ENCODE measurements at regions not wholly inside any gene's neighbourhood (a gene's known extent, or its start where the extent isn't known, plus 50 kb on each side); places are given as distances from the start of the nearest gene placed in this dataset.
"Not testable (repeated sequence)": the region's sequence is repeated elsewhere in the genome, so short reads cannot be mapped to it uniquely, and the experiment has no call there.

- DNase-seq = no peak
These were observed 737.7 kb downstream of the NLGN4X start for GRCh38 chrX:5490786-5491563.

DNA sequence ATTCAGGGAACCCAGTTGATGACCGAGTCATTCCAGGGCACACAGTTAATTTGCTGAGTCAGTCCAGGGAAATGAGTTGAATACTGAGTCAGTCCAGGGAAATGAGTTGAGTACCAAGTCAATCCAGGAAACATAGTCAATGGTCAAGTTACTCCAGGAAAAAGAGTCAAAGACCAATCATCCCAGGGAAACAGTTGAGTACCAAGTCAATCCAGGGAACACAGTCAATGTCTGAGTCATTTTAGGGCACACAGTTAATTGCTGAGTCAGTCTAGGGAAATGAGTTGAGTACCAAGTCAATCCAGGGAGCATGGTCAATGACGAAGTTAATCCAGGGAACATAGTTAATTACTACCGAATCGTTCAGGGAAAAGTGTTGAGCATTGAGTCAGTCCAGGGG lies 754.4 kb downstream of the NLGN4X start:
- DNase-seq = no peak

GRCh38 chrX:5458300-5458842 lies 770.3 kb downstream of the NLGN4X start:
- no peak for DNase-seq

- DNase-seq = no peak
These were observed 779.3 kb downstream of the NLGN4X start for GRCh38 chrX:5449323-5449722.

DNA sequence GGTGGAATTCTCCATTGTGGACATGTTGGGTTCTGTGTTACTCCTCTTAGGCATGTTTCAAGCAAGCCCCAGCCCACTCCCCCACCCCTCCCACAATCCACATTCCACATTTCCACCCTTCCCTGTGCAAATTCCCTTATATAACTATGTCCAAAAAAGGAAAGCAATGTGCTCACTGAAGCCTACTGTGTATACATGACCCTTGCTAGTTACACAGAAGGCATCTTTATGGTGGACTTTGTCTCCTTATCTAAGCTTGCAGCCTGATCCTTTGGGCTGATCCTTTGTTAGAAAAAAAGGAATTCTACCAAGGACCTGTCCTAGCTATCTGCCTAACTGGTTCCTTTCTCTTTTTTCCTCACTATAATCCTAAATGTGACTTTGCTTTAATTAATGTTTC lies 796.8 kb downstream of the NLGN4X start:
- no peak for DNase-seq

DNA sequence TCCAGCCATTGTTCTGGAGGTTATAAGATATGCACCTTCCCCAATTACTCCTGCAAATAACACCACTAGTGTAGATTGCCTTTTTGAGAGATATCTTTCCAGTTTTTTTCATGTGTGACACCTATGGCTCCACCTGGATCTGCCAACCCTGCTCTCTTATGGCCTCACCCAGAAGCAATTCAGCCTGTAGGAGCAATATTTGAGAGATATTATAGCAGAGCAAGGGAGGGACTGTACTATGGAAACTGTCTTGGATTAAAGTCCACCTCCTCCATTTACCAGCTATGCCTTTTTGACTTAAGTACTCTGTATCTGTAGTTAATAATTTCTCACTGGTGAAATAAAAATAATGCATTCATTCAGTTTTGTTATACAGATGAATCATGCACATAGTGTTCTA lies 803.5 kb downstream of the NLGN4X start:
- DNase-seq = no peak

DNA sequence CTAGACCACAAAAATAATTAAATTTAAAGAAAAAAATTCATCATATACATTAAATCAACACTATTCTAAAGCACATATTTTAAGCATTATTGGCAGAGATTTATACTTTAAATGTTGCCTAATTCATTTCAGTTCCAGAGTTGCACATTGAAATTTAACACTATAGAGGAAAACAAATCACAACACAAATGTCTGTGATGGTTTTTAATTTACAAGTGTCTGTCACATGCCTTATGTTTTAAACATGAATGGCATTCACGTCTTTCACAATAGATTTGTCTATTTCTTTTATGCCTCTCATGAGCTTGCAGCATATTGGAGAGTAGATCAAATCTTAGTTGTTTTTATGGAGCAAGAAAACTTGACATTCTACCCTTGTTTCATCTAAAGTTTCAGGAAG lies 811.3 kb downstream of the NLGN4X start:
- DNase-seq = no peak

DNA sequence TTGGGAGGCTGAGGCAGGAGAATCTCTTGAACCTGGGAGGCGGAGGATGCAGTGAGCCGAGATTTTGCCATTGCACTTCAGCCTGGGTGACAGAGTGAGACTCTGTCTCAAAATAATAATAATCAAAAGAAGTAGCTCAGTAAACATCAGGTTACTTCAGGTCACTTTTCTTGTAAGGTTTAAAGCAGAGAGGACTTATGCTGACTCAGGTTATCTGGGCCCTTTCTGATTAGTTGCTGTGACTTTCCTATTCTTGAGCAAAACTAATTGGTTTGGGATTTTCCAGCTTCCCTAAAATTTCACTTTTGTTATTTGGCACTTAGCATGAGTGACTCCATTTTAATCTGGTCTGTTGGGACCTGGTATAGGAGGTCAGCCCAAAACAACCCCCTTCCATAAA lies 812.9 kb downstream of the NLGN4X start:
- DNase-seq = no peak

DNA sequence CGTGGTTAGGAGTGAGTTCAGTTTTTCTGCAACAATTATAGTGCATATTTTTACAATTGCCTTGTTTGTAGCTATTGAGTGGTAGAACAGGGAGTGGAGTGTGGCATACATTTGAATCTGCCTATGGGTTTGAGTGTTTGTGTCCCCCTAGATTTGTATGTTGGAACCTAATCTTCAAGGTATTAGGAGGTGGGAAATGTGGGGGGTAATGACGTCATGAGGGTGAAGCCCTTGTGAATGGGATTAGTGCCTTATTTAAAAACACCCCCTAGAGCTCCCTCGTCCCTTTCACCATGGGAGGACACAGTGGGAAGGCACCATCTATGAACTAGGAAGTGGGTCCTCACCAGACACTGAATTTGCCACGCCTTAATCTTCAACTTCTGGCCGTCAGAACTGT lies 819.6 kb downstream of the NLGN4X start:
- no peak for DNase-seq

DNA sequence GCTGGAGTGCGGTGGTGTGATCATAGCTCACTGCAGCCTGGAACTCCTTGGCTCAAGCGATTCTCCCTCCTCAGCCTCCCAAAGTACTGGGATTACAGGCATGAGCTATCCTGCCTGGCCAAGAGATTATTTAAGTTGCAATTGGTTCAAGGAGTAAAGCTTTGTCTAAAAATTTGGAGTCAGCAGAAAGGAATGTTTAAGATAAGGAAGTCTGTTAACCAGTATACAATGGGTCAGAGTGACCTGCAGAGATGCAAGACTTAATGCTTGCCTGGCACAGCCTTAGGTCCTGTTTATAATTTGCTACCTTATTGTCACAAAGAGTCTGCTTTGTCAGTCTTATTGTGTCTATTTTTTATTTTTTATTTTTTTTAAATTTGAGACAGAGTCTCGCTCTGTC lies 826.2 kb downstream of the NLGN4X start:
- DNase-seq = no peak

DNA sequence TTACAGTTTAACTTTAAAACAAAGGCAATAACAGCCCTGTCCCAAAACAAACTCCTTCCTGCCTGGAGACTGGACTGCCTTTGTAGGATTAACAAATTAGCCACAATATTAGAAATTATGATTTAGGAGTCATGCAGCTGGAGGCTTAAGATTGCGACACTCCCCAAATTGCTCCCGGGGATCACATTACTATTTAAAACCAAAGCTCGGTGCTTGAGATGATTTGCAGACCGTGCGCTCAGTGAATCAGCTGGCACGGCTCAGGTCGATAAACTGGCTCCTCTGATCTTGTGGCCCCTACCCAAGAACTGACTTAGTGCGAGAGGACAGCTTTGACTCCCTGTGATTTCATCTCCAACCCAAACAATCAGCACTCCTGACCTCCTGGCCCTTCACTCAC lies 829.3 kb downstream of the NLGN4X start:
- no peak for DNase-seq

- no peak for DNase-seq
These were observed 831.3 kb downstream of the NLGN4X start for GRCh38 chrX:5397409-5397808.

GRCh38 chrX:5390376-5390775 lies 838.3 kb downstream of the NLGN4X start:
- DNase-seq = no peak

- DNase-seq = no peak
These were observed 840.6 kb downstream of the NLGN4X start for GRCh38 chrX:5388087-5388486.

DNA sequence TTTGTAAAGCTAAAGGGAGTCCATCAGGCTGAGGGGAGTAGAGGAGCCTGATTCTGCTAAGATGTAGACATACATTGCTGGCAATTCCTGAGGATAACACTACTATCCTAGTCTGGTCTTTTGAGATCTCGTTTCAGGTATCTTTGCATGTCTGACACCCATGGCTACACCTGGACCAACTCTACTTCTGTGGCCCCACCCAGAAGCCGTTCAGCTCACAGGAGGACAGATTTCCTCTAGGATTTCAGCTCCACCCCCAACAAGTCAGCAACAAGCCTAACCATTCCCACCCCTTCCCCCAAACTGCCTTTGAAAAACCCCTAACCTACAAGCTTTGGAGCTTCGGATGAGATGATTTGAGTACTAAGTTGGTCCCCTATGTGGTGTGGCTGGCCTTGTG lies 848.2 kb downstream of the NLGN4X start:
- no peak for DNase-seq

GRCh38 chrX:5341902-5342301 lies 886.8 kb downstream of the NLGN4X start:
- no peak for DNase-seq

DNA sequence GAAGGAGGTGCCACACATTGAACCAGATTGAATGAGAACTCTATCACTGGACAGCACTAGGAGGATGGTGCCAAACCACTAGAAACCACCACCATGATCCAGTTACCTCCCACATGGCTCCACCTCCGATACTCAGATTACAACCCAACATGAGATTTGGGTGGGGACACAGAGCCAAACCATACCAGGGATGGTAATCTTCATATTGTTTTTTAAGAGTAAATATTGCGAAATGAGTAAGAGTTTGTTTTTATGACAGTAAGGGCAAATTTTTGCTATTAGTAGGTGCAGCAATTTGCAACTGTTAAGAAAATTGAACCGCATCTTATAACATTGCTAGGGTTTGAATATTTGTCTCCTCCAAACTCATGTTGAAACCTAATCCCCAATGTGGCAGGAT lies 891.5 kb downstream of the NLGN4X start:
- DNase-seq = no peak

- no peak for DNase-seq
These were observed 904.1 kb downstream of the NLGN4X start for GRCh38 chrX:5324546-5324945.

DNA sequence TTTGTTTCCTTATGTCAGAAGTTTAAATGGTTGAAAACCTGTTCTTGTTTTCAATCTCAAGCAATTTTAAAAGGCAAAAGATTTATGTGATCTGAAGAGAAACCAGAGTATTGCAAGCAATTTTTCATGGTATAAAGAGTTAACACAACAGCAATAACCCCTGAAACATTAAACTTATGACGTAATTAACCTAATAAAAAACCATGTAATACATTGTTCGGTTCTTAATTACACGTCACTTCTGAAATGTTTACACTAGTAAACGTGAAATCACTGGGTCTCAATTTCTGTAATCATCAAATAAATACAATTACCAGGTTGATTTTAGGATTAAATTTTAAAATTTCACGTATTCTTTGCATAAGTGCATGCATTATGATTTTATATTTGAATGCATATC lies 914.5 kb downstream of the NLGN4X start:
- DNase-seq = no peak

DNA sequence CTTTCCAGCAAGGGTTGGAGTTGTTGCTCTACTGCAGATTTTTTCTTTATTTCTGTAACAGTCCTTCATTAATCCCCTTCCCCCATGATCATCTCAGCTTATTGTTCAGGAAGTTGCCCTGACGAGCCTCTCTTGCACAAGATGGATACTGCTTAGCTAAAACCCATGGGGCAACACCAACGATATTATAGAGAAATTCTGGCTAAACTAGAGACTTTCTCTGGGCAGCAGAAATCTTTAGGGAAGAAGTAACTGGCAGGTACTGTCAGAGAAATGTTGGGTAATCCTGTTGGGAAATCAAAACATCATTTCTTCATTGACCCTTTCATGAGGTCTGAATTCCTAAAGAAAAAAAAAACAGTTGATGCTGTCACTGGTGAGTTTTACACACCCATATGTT lies 921.3 kb downstream of the NLGN4X start:
- no peak for DNase-seq

- DNase-seq = no peak
These were observed 922.0 kb downstream of the NLGN4X start for GRCh38 chrX:5306654-5307121.

DNA sequence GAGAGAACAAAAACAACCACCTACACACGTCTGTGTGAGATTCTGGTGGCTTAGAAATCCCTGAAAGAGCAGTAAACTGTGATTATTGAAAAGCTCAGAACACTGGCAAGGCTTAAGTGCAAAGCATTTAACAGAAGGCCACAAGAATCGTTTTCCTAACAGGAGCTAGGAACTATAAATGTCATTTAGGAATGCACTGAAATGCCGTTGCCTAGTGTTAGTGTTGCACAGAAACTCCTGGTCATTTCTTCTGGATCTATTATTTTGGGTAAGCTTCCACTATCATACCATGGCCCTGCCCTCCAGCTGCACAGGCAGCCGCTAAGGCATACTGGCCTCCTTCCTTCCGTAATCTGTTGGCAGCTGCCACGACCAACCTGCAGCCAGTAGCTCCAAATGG lies 923.2 kb downstream of the NLGN4X start:
- DNase-seq = no peak

DNA sequence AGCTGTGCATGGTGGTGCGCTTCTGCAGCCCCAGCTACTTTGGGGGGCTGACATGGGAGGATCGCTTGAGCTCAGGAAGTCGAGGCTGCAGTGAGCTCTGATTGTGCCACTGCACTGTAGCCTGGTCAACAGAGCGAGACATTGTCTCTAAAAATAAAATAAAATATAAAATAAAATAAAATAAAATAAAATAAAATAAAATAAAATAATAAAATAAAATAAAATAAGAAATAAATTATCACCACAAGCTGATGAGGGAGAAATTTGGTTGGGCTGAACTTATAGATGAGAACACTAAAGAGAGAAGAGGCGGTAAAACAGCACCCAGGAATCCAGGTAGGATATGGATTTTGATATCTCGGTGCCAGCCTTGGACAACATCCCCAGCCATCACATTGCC lies 933.7 kb downstream of the NLGN4X start:
- no peak for DNase-seq

DNA sequence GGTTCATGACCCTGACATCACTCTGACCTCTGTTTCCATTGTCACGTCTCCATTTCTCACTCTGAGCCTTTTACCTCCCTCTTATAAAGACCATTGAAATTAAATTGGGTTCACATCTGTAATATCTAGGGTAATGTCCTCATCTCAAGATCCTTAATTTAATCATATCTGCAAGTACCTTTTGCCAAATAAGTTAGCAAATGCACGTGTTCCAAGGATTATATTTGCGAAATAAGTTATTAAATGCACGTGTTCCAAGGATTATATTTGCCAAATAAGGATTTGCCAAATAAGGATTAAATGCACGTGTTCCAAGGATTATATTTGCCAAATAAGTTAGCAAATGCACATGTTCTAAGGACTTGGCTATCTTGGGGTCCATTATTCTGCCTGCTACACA lies 938.0 kb downstream of the NLGN4X start:
- no peak for DNase-seq

GRCh38 chrX:5289949-5290348 lies 938.7 kb downstream of the NLGN4X start:
- DNase-seq = not testable (repeated sequence)
